GM13977 (cell line): ENCODE measurements at regions not wholly inside any gene's neighbourhood (a gene's known extent, or its start where the extent isn't known, plus 50 kb on each side); places are given as distances from the start of the nearest gene placed in this dataset.

Experiments
- DNase-seq: peaks from one replicate; pipeline ENCODE4 v3.0.0; 2012; ENCODE audit warnings: low spot score
- in situ Hi-C: fragments of 300-500 bp; cut with MboI; formaldehyde crosslinking; loops from one replicate; pipeline ENCODE4 v1.12.0; 2022; ENCODE audit warnings: low sequenced_read_pairs, low pct_unique_long_range_greater_than_20kb, mixed read lengths, inconsistent platforms; ENCODE audit not compliant: unreplicated experiment
- TF ChIP-seq, protein P1 (sequence below): IDR thresholded peaks from 2 replicates; pipeline ENCODE4 v1.5.1; 2012; ENCODE audit warnings: mild to moderate bottlenecking, control low read depth; ENCODE audit not compliant: insufficient read depth; ENCODE audit errors: extremely low read depth, missing control alignments

DNA sequence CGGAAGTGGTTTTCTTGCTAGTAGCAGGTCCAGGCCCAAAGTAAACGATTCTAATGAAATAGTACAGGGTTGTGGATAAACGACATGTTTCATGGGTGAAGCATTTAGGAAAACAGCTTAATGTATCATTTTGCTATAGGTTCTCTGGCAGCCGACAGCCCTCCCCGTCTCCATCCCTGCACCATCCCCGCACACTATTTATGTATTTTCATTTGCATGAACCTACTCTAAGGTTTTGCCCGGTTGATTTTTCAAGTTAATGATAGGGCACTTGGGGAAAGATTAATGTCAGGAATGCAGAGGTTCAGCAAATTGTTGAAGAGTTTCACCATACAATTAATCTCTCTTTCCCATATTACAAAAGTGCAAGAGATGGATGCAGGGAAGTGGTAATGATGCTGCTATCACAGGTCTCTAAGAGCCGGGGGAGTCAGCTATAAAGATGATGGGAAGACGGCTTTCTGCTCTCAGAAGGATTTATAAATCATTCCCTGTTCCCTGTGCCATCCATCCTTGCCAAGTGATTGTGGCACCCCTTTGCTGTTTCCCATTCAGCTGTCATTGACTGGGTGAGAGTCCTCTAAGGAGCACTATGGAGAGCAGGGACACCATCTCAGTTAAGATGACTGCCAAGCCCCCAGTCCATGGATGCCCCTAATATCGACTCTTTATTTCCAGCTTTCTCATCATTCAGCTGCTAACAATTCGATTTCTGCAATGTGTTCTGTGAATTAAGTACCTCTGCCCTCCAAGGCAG, 186.3 kb downstream of the IRS2 start:
- in situ Hi-C loops, result no loop called here
- no peak for DNase-seq
- TF ChIP-seq, protein P1, sequence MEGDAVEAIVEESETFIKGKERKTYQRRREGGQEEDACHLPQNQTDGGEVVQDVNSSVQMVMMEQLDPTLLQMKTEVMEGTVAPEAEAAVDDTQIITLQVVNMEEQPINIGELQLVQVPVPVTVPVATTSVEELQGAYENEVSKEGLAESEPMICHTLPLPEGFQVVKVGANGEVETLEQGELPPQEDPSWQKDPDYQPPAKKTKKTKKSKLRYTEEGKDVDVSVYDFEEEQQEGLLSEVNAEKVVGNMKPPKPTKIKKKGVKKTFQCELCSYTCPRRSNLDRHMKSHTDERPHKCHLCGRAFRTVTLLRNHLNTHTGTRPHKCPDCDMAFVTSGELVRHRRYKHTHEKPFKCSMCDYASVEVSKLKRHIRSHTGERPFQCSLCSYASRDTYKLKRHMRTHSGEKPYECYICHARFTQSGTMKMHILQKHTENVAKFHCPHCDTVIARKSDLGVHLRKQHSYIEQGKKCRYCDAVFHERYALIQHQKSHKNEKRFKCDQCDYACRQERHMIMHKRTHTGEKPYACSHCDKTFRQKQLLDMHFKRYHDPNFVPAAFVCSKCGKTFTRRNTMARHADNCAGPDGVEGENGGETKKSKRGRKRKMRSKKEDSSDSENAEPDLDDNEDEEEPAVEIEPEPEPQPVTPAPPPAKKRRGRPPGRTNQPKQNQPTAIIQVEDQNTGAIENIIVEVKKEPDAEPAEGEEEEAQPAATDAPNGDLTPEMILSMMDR, result no peak

DNA sequence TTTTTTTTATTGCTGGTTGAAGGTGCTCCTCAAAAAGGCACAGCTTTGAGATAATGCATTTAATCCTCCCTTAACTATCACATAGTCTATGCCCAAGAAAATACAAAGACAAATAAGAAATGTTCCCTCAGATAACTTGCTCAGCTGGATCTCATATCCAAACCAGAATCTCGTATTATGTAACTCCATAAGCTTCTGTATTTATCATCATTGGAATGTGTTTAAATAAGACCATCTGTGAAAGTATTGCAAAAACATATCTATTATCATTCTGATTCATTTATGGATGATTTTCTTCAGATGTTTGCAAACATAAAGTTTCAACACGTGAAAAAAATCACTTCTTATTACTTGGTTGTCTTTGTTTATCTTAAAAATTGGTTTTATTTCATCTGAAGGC, 190.9 kb downstream of the IRS2 start:
- no peak for DNase-seq
- in situ Hi-C loops, result no loop called here
- TF ChIP-seq, protein P1, result no peak

DNA sequence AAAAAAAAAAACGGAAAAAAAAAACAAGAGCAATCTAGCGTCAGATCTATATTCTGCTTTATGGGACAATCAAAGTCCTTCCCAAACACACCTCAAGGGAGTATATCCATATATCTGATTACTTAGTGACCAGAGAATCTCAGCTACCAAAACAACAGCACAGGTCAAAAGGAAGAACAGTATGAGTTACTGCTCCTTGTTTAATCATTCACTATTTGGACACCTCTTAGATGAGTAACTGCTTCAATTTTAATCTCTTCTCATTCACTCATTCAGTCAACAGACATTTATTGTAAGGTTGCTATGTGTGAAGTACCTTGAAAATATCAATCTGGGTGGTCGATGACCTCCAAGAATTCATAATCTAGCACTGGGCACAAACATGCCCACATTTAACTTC, 193.2 kb downstream of the IRS2 start:
- in situ Hi-C loops, result no loop called here
- TF ChIP-seq, protein P1, result no peak
- DNase-seq, result no peak

DNA sequence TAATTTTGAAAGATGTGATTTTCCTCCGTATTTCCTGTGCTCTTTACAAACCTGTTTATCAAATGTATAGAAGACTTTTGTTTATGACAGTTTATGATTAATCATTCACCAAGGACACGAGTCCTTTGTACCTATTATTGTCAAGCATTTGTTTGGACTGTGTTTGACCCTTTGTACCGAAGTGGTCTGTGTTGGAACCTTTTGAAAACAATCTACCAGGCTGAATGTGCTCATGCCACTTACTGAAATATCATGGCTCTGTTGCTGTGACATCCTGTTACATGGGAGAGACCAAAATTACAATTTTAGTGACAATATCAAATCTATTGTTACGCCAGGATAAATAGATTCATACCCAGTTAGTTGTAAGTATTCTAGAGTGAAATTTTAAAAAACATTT, 193.6 kb downstream of the IRS2 start:
- DNase-seq, result no peak
- in situ Hi-C loops, result no loop called here
- TF ChIP-seq, protein P1, result no peak

DNA sequence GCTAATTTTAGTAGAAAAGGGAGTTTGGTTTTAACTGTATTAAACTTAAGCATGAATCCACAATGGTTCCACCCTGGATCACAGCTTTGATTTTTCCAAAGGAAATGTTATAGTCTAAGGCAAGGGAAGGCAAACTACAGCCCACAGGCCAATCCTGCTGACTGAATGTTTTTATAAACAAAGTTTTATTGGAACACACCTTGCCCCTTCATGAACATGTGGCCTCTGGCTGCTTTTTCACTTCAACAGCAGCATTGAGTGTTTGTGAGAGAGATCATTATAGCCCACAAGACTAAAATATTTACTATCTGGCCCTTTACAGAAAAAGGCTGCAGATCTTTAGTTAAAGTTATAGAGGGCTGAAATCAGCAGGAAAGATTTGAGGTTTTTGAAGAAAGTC, 198.7 kb downstream of the IRS2 start:
- in situ Hi-C loops, result no loop called here
- TF ChIP-seq, protein P1, result no peak
- DNase-seq, result no peak

DNA sequence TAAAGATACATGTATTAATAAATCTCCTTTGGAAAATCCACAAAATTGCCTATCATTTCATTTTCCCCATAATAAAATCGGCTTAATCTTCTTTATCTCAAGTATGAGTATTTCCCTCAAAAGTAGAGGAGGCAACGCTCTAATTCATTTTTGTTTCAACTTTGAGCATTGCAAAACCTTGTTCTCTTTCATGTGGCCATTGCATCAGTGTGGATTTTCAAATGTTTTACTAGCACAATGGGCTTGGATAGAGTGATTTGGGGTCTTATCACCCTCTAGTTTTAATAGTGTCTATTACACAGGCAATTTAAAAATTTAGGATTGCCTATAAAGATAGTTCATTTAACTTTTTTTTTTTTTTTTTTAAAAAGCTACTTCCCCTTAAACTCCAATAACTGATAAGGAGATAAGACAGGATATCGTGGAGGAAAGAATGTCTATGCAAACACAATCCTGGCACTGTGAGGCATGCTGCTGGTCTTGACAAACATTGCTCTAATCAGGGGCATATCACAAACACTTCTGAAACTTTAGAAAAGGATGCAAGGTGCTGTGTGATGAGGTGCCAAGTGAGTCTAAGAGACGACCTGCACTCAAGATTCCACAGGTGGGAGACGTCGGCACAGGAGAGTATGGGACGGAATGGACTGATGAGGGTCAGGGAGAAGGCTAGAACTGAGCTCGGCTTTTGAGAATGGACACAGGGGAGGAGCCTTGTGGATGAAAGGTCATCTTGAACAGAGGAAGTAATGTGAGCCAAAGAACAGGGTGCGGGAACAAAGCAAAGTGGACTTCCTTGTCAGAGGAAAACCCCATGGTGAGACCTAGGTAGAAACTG, 199.7 kb downstream of the IRS2 start:
- no peak for DNase-seq
- in situ Hi-C loops, result no loop called here
- TF ChIP-seq, protein P1, result no peak
